Chondrocyte (in vitro differentiated cells): ENCODE measurements at regions not wholly inside any gene's neighbourhood (a gene's known extent, or its start where the extent isn't known, plus 50 kb on each side); places are given as distances from the start of the nearest gene placed in this dataset.

Experiments
- DNase-seq: peaks from one replicate; pipeline ENCODE4 v3.0.0; 2021; ENCODE audit warnings: mixed read lengths, low spot score
- H3K27ac Mint-ChIP-seq: one replicate; pipeline ENCODE4 v1.8.0; 2021; ENCODE audit warnings: mild to moderate bottlenecking, moderate library complexity, mixed read lengths; ENCODE audit not compliant: unreplicated experiment
- H3K27me3 Mint-ChIP-seq: 2 replicates; pipeline ENCODE4 v1.8.0; 2021; ENCODE audit warnings: low read depth, mixed read lengths
- H3K36me3 Mint-ChIP-seq: 2 replicates; pipeline ENCODE4 v1.8.0; 2021; ENCODE audit warnings: low read depth, mixed read lengths
- H3K4me1 Mint-ChIP-seq: 2 replicates; pipeline ENCODE4 v1.8.0; 2021; ENCODE audit warnings: low read depth, mild to moderate bottlenecking, mixed read lengths
- H3K4me3 Mint-ChIP-seq: one replicate; pipeline ENCODE4 v1.8.0; 2021; ENCODE audit warnings: mild to moderate bottlenecking, moderate library complexity, mixed read lengths; ENCODE audit not compliant: unreplicated experiment
- H3K9me3 Mint-ChIP-seq: 2 replicates; pipeline ENCODE4 v1.8.0; 2021; ENCODE audit warnings: low read depth, mixed read lengths
- TF ChIP-seq, protein P1 (sequence below): fragments of 200-600 bp; sonication (generic); IDR thresholded peaks from 2 replicates; pipeline ENCODE4 v1.5.0; 2021; ENCODE audit warnings: antibody characterized with exemption, mild to moderate bottlenecking, moderate library complexity

- no peak overlapping the region for H3K4me3 Mint-ChIP-seq
- no peaks in the 10 kb centered on the region for H3K27me3 Mint-ChIP-seq
- H3K9me3 Mint-ChIP-seq: peaks cover 2% of the 10 kb centered on the region
- TF ChIP-seq, protein P1, sequence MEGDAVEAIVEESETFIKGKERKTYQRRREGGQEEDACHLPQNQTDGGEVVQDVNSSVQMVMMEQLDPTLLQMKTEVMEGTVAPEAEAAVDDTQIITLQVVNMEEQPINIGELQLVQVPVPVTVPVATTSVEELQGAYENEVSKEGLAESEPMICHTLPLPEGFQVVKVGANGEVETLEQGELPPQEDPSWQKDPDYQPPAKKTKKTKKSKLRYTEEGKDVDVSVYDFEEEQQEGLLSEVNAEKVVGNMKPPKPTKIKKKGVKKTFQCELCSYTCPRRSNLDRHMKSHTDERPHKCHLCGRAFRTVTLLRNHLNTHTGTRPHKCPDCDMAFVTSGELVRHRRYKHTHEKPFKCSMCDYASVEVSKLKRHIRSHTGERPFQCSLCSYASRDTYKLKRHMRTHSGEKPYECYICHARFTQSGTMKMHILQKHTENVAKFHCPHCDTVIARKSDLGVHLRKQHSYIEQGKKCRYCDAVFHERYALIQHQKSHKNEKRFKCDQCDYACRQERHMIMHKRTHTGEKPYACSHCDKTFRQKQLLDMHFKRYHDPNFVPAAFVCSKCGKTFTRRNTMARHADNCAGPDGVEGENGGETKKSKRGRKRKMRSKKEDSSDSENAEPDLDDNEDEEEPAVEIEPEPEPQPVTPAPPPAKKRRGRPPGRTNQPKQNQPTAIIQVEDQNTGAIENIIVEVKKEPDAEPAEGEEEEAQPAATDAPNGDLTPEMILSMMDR: peak; percentile 78
- H3K4me1 Mint-ChIP-seq: peaks cover 3% of the 10 kb centered on the region
- H3K27ac Mint-ChIP-seq: no peak overlapping the region
- no peak for DNase-seq
- H3K36me3 Mint-ChIP-seq: no peaks in the 10 kb centered on the region
Measured at GRCh38 chrX:148133105-148133725, 152.1 kb downstream of the FMR1NB start.

GRCh38 chrX:148134578-148134977 lies 153.4 kb downstream of the FMR1NB start:
- TF ChIP-seq, protein P1: no peak
- Mint-ChIP-seq H3K9me3 (peaks cover 8% of the 10 kb centered on the region), H3K4me1 (peaks cover 3% of the 10 kb centered on the region), H3K27ac (no peak overlapping the region), H3K4me3 (no peak overlapping the region), H3K36me3 (no peaks in the 10 kb centered on the region), H3K27me3 (no peaks in the 10 kb centered on the region)
- no peak for DNase-seq

GRCh38 chrX:148135738-148136137 lies 154.6 kb downstream of the FMR1NB start:
- no peak for DNase-seq
- Mint-ChIP-seq H3K27me3 (no peaks in the 10 kb centered on the region), H3K4me1 (peaks cover 3% of the 10 kb centered on the region), H3K27ac (no peak overlapping the region), H3K9me3 (peaks cover 18% of the 10 kb centered on the region), H3K36me3 (no peaks in the 10 kb centered on the region), H3K4me3 (no peak overlapping the region)
- TF ChIP-seq, protein P1: no peak

DNA sequence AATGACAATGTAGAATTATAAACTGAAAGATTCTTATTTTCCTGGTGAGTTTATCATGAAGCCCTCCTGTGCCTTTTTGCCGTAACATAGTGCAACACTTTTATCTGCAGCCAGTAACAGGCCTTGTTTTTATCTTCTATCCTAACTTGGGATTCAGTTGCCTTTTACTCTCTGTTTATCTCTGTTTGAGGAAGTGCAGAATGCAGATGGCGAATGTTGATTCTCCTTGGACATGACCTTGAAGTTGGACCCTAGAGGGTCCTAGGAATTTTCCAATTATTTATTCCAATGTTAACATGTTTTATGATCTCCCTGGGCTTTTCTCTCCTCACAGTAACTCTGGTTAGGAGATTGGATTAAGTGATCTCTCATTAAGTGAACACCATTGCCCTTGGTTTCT lies 165.0 kb downstream of the FMR1NB start:
- Mint-ChIP-seq H3K27me3 (no peaks in the 10 kb centered on the region), H3K9me3 (peaks cover 13% of the 10 kb centered on the region), H3K4me3 (no peak overlapping the region), H3K4me1 (no peaks in the 10 kb centered on the region), H3K36me3 (no peaks in the 10 kb centered on the region), H3K27ac (no peak overlapping the region)
- TF ChIP-seq, protein P1: no peak
- DNase-seq: no peak

DNA sequence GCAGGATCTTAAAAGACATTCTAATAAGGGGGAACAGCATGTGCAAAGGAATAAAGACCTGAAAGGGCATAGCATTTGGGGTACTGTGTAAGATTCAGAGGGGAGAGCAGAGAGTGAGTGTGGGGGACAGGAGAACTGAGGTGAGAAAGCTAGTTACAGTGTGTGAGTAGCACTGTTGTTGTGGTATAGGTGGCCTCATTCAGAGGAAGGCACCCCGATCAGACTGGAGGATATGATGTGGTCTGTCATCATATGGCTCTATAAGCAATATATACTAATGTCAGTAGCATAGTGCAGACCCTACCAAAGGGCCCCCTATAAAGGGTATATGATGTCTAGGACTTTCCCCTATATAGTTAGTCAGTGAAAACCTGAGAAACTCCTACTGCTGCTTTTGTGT lies 175.8 kb downstream of the FMR1NB start:
- no peaks in the 10 kb centered on the region for H3K27me3 Mint-ChIP-seq
- H3K36me3 Mint-ChIP-seq: no peaks in the 10 kb centered on the region
- no peak overlapping the region for H3K27ac Mint-ChIP-seq
- H3K4me3 Mint-ChIP-seq: no peak overlapping the region
- TF ChIP-seq, protein P1: no peak
- H3K4me1 Mint-ChIP-seq: no peaks in the 10 kb centered on the region
- DNase-seq: no peak
- peaks cover 7% of the 10 kb centered on the region for H3K9me3 Mint-ChIP-seq
